ENCODE measurements at regions not wholly inside any gene's neighbourhood (a gene's known extent, or its start where the extent isn't known, plus 50 kb on each side); places are given as distances from the start of the nearest gene placed in this dataset.

GRCh38 chr16:51326131-51326856, 175.2 kb upstream of the SALL1 start:
- no peak for ATAC-seq
- Mint-ChIP-seq H3K27me3 (no peaks in the 10 kb centered on the region), H3K27ac (no peak overlapping the region), H3K4me3 (no peak overlapping the region), H3K9me3 (ENCODE audit: low read depth) (no peaks in the 10 kb centered on the region), H3K36me3 (no peaks in the 10 kb centered on the region), H3K4me1 (no peaks in the 10 kb centered on the region)
- CTCF ChIA-PET, result interaction anchor here (0.9 kb wide), 1 partner anchor 475 kb away, joined by 3 read pairs; no protein-coding TSS in a partner anchor
- no peak for DNase-seq

- CTCF ChIA-PET, result no interaction called here
- H3K4me3 Mint-ChIP-seq, result no peak overlapping the region
- no peak for DNase-seq
- no peak for ATAC-seq
- no peaks in the 10 kb centered on the region for H3K36me3 Mint-ChIP-seq
- H3K9me3 Mint-ChIP-seq (ENCODE audit: low read depth), result peaks cover 2% of the 10 kb centered on the region
- H3K27ac Mint-ChIP-seq, result no peak overlapping the region
- H3K27me3 Mint-ChIP-seq, result no peaks in the 10 kb centered on the region
- H3K4me1 Mint-ChIP-seq, result no peaks in the 10 kb centered on the region
These were observed 170.2 kb upstream of the SALL1 start for GRCh38 chr16:51321251-51321650.

GRCh38 chr16:51317575-51317974, 166.5 kb upstream of the SALL1 start:
- no peak for ATAC-seq
- no peak for DNase-seq
- Mint-ChIP-seq H3K27ac (no peak overlapping the region), H3K4me1 (no peaks in the 10 kb centered on the region), H3K9me3 (ENCODE audit: low read depth) (peaks cover 5% of the 10 kb centered on the region), H3K4me3 (no peak overlapping the region), H3K27me3 (no peaks in the 10 kb centered on the region), H3K36me3 (no peaks in the 10 kb centered on the region)
- CTCF ChIA-PET, result no interaction called here

- Mint-ChIP-seq H3K36me3 (no peaks in the 10 kb centered on the region), H3K4me1 (no peaks in the 10 kb centered on the region), H3K4me3 (no peak overlapping the region), H3K9me3 (ENCODE audit: low read depth) (peaks cover 4% of the 10 kb centered on the region), H3K27me3 (no peaks in the 10 kb centered on the region), H3K27ac (no peak overlapping the region)
- CTCF ChIA-PET, result no interaction called here
- no peak for DNase-seq
- no peak for ATAC-seq
These were observed 162.1 kb upstream of the SALL1 start for GRCh38 chr16:51313198-51313597.

- Mint-ChIP-seq H3K4me1 (no peaks in the 10 kb centered on the region), H3K36me3 (no peaks in the 10 kb centered on the region), H3K27me3 (no peaks in the 10 kb centered on the region), H3K4me3 (no peak overlapping the region), H3K27ac (no peak overlapping the region), H3K9me3 (ENCODE audit: low read depth) (peaks cover 3% of the 10 kb centered on the region)
- ATAC-seq, result no peak
- CTCF ChIA-PET, result no interaction called here
- no peak for DNase-seq
These were observed 161.5 kb upstream of the SALL1 start for GRCh38 chr16:51312363-51313150.

GRCh38 chr16:51310159-51310558, 159.1 kb upstream of the SALL1 start:
- ATAC-seq (no peak), DNase-seq (no peak)
- Mint-ChIP-seq H3K27me3 (no peaks in the 10 kb centered on the region), H3K36me3 (no peaks in the 10 kb centered on the region), H3K4me3 (no peak overlapping the region), H3K4me1 (no peaks in the 10 kb centered on the region), H3K27ac (no peak overlapping the region), H3K9me3 (ENCODE audit: low read depth) (peaks cover 3% of the 10 kb centered on the region)
- CTCF ChIA-PET, result no interaction called here

- Mint-ChIP-seq H3K27ac (no peak overlapping the region), H3K4me3 (no peak overlapping the region), H3K4me1 (no peaks in the 10 kb centered on the region), H3K36me3 (no peaks in the 10 kb centered on the region), H3K27me3 (no peaks in the 10 kb centered on the region), H3K9me3 (ENCODE audit: low read depth) (no peaks in the 10 kb centered on the region)
- DNase-seq, result no peak
- CTCF ChIA-PET, result no interaction called here
- ATAC-seq, result no peak
These were observed 156.0 kb upstream of the SALL1 start for GRCh38 chr16:51306886-51307595.

- H3K4me3 Mint-ChIP-seq, result no peak overlapping the region
- CTCF ChIA-PET, result no interaction called here
- H3K27me3 Mint-ChIP-seq, result no peaks in the 10 kb centered on the region
These were observed 155.0 kb upstream of the SALL1 start for GRCh38 chr16:51306116-51306515.

GRCh38 chr16:51305337-51305736, 154.3 kb upstream of the SALL1 start:
- no peaks in the 10 kb centered on the region for H3K36me3 Mint-ChIP-seq
- no peak overlapping the region for H3K27ac Mint-ChIP-seq
- H3K4me3 Mint-ChIP-seq, result no peak overlapping the region
- no peaks in the 10 kb centered on the region for H3K27me3 Mint-ChIP-seq
- ATAC-seq (no peak), DNase-seq (no peak)
- CTCF ChIA-PET, result no interaction called here
- no peaks in the 10 kb centered on the region for H3K9me3 Mint-ChIP-seq (ENCODE audit: low read depth)
- H3K4me1 Mint-ChIP-seq, result no peaks in the 10 kb centered on the region

More at GRCh38 chr16:51306116-51306515, 155.0 kb upstream of the SALL1 start:
- no peak overlapping the region for H3K27ac Mint-ChIP-seq
- DNase-seq, result no peak
- no peak for ATAC-seq
- H3K36me3 Mint-ChIP-seq, result no peaks in the 10 kb centered on the region
- no peaks in the 10 kb centered on the region for H3K4me1 Mint-ChIP-seq
- no peaks in the 10 kb centered on the region for H3K9me3 Mint-ChIP-seq (ENCODE audit: low read depth)

- Mint-ChIP-seq H3K27me3 (no peaks in the 10 kb centered on the region), H3K27ac (no peak overlapping the region), H3K4me3 (no peak overlapping the region), H3K4me1 (no peaks in the 10 kb centered on the region), H3K36me3 (no peaks in the 10 kb centered on the region), H3K9me3 (ENCODE audit: low read depth) (peaks cover 4% of the 10 kb centered on the region)
- ATAC-seq (no peak), DNase-seq (no peak)
- CTCF ChIA-PET, result no interaction called here
These were observed 151.0 kb upstream of the SALL1 start for GRCh38 chr16:51302042-51302441.

GRCh38 chr16:51298800-51299199, 147.7 kb upstream of the SALL1 start:
- Mint-ChIP-seq H3K4me1 (no peaks in the 10 kb centered on the region), H3K4me3 (no peak overlapping the region), H3K36me3 (no peaks in the 10 kb centered on the region), H3K9me3 (ENCODE audit: low read depth) (peaks cover 8% of the 10 kb centered on the region), H3K27ac (no peak overlapping the region), H3K27me3 (no peaks in the 10 kb centered on the region)
- DNase-seq (no peak), ATAC-seq (no peak)
- CTCF ChIA-PET, result no interaction called here

GRCh38 chr16:51290442-51291285, 139.6 kb upstream of the SALL1 start:
- ATAC-seq, result no peak
- Mint-ChIP-seq H3K27me3 (no peaks in the 10 kb centered on the region), H3K27ac (no peak overlapping the region), H3K36me3 (no peaks in the 10 kb centered on the region), H3K4me1 (no peaks in the 10 kb centered on the region), H3K4me3 (no peak overlapping the region), H3K9me3 (ENCODE audit: low read depth) (peaks cover 3% of the 10 kb centered on the region)
- no peak for DNase-seq
- CTCF ChIA-PET, result no interaction called here

- DNase-seq (no peak), ATAC-seq (no peak)
- Mint-ChIP-seq H3K27me3 (no peaks in the 10 kb centered on the region), H3K27ac (no peak overlapping the region), H3K9me3 (ENCODE audit: low read depth) (no peaks in the 10 kb centered on the region), H3K36me3 (no peaks in the 10 kb centered on the region), H3K4me1 (no peaks in the 10 kb centered on the region), H3K4me3 (no peak overlapping the region)
- CTCF ChIA-PET, result no interaction called here
These were observed 138.3 kb upstream of the SALL1 start for GRCh38 chr16:51289336-51289735.

All from activated CD8-positive, alpha-beta memory T cell treated with anti-CD3 and anti-CD28 coated beads, Interleukin-2, amount 10 ng/mL, durations not matched to agents 7 days and 5 days (primary cell).